ENCODE measurements at regions not wholly inside any gene's neighbourhood (a gene's known extent, or its start where the extent isn't known, plus 50 kb on each side); places are given as distances from the start of the nearest gene placed in this dataset.

DNA sequence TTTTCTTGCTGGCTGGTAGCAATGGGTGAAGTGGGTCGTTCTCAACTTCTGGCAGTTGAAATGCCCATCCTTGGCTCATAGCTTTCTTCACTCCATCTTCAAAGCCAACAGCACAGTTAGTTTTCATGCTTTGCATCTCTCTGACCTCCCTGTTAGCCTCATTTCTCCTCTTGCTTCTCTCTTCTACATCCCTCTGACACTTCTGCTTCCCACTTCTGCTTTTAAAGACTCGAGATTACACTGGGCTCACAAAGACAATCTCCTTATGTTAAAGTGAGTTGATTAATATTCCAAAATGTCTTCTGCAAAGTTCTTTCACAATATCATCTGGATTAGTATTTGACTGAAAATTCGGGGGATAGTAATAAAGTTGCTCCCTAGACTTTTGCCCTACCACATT lies 684.8 kb upstream of the CCNG1 start:
- H3K9me2 ChIP-seq (ENCODE audit: insufficient read depth, low read length): no peaks in the 10 kb centered on the region
- TF ChIP-seq POLR2AphosphoS5 (IDR thresholded peaks at IDR 0.05) (no peak), EZH2 (IDR thresholded peaks at IDR 0.05; ENCODE audit: borderline replicate concordance, insufficient read depth, low read length, poor library complexity, severe bottlenecking) (no peak), MXI1 (conservative IDR thresholded peaks at IDR 0.05; ENCODE audit: poor library complexity, severe bottlenecking) (no peak), EP300 (conservative IDR thresholded peaks at IDR 0.05; ENCODE audit: poor library complexity, severe bottlenecking) (no peak), RAD21 (conservative IDR thresholded peaks at IDR 0.05) (no peak), TAF1 (IDR thresholded peaks at IDR 0.05; ENCODE audit: low read depth) (no peak), SMC3 (conservative IDR thresholded peaks at IDR 0.05; ENCODE audit: poor library complexity) (no peak)
- TF ChIP-seq, protein P1, sequence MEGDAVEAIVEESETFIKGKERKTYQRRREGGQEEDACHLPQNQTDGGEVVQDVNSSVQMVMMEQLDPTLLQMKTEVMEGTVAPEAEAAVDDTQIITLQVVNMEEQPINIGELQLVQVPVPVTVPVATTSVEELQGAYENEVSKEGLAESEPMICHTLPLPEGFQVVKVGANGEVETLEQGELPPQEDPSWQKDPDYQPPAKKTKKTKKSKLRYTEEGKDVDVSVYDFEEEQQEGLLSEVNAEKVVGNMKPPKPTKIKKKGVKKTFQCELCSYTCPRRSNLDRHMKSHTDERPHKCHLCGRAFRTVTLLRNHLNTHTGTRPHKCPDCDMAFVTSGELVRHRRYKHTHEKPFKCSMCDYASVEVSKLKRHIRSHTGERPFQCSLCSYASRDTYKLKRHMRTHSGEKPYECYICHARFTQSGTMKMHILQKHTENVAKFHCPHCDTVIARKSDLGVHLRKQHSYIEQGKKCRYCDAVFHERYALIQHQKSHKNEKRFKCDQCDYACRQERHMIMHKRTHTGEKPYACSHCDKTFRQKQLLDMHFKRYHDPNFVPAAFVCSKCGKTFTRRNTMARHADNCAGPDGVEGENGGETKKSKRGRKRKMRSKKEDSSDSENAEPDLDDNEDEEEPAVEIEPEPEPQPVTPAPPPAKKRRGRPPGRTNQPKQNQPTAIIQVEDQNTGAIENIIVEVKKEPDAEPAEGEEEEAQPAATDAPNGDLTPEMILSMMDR (IDR thresholded peaks at IDR 0.05; ENCODE audit: poor library complexity, severe bottlenecking): no peak
- TF ChIP-seq, protein P2, sequence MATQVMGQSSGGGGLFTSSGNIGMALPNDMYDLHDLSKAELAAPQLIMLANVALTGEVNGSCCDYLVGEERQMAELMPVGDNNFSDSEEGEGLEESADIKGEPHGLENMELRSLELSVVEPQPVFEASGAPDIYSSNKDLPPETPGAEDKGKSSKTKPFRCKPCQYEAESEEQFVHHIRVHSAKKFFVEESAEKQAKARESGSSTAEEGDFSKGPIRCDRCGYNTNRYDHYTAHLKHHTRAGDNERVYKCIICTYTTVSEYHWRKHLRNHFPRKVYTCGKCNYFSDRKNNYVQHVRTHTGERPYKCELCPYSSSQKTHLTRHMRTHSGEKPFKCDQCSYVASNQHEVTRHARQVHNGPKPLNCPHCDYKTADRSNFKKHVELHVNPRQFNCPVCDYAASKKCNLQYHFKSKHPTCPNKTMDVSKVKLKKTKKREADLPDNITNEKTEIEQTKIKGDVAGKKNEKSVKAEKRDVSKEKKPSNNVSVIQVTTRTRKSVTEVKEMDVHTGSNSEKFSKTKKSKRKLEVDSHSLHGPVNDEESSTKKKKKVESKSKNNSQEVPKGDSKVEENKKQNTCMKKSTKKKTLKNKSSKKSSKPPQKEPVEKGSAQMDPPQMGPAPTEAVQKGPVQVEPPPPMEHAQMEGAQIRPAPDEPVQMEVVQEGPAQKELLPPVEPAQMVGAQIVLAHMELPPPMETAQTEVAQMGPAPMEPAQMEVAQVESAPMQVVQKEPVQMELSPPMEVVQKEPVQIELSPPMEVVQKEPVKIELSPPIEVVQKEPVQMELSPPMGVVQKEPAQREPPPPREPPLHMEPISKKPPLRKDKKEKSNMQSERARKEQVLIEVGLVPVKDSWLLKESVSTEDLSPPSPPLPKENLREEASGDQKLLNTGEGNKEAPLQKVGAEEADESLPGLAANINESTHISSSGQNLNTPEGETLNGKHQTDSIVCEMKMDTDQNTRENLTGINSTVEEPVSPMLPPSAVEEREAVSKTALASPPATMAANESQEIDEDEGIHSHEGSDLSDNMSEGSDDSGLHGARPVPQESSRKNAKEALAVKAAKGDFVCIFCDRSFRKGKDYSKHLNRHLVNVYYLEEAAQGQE (IDR thresholded peaks at IDR 0.05; ENCODE audit: borderline replicate concordance): no peak
- no peak overlapping the region for H2AFZ ChIP-seq (ENCODE audit: low read depth, low read length)
- H3K27me3 ChIP-seq (ENCODE audit: insufficient read depth, low read depth, low read length): no peaks in the 10 kb centered on the region
- H3F3A ChIP-seq (ENCODE audit: insufficient read depth, low read length, poor library complexity, severe bottlenecking): no peaks in the 10 kb centered on the region
- H3K36me3 ChIP-seq (ENCODE audit: insufficient read depth, low read length): no peaks in the 10 kb centered on the region
- H3K4me3 ChIP-seq (ENCODE audit: low read length): no peak overlapping the region
- H4K20me1 ChIP-seq (ENCODE audit: insufficient read depth): no peaks in the 10 kb centered on the region
- no peak overlapping the region for H3K9ac ChIP-seq (ENCODE audit: low read length)
- H3K9me3 ChIP-seq (ENCODE audit: low read length): no peaks in the 10 kb centered on the region
- H3K79me2 ChIP-seq (replicated peaks; ENCODE audit: insufficient read depth, low read length): no peaks in the 10 kb centered on the region
- no peak overlapping the region for H3K4me2 ChIP-seq (ENCODE audit: low read length)
- H3K27ac ChIP-seq (ENCODE audit: low read length): no peak overlapping the region

DNA sequence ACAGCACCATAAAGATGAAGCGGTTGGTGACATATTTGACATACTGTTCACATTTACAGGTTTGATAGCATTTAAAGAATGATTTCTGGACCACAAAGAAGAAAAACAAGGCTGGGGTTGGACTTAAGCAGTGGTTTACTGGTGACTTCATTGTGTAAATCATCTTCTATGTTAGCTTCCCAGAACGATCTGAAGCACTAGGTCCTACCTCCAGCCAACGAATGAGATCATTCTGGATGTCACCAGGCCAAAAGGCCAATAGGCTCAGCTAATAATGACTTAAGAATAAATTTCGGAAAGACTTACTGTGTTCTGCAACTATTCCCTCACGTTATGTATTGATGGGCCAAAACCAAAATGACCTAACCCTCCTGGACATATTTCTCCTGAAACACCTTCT lies 675.3 kb upstream of the CCNG1 start:
- H3K27ac ChIP-seq (ENCODE audit: low read length): no peak overlapping the region
- H3K4me3 ChIP-seq (ENCODE audit: low read length): no peak overlapping the region
- H3K9ac ChIP-seq (ENCODE audit: low read length): no peak overlapping the region
- H3K9me3 ChIP-seq (ENCODE audit: low read length): no peaks in the 10 kb centered on the region
- no peak for TF ChIP-seq TAF1 (IDR thresholded peaks at IDR 0.05; ENCODE audit: low read depth)
- no peak overlapping the region for H3K4me2 ChIP-seq (ENCODE audit: low read length)
- no peaks in the 10 kb centered on the region for H4K20me1 ChIP-seq (ENCODE audit: insufficient read depth)
- no peaks in the 10 kb centered on the region for H3K79me2 ChIP-seq (replicated peaks; ENCODE audit: insufficient read depth, low read length)
- no peaks in the 10 kb centered on the region for H3K9me2 ChIP-seq (ENCODE audit: insufficient read depth, low read length)
- H2AFZ ChIP-seq (ENCODE audit: low read depth, low read length): no peak overlapping the region
- H3K27me3 ChIP-seq (ENCODE audit: insufficient read depth, low read depth, low read length): no peaks in the 10 kb centered on the region
- no peaks in the 10 kb centered on the region for H3K36me3 ChIP-seq (ENCODE audit: insufficient read depth, low read length)
- no peaks in the 10 kb centered on the region for H3F3A ChIP-seq (ENCODE audit: insufficient read depth, low read length, poor library complexity, severe bottlenecking)

DNA sequence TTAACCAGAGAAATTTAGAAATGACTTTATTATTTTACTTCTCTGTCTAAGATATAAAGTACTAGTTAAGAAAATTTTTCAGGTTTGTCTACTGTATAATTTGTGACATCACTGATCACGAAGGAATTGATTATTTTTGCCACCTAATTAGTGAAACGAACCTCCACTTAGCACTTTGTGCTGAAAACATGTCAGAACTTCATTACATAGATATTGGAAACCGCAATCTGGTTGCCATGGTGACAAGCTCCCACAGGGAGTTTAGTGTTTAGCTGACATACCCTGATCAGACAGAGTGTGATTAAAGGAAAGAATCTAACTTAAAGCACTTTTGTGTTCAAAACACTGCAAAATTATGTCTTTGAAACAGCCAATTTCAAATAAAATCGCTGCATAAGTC lies 668.4 kb upstream of the CCNG1 start:
- Histone ChIP-seq H3K27me3 (ENCODE audit: insufficient read depth, low read depth, low read length) (no peaks in the 10 kb centered on the region), H3K9me3 (ENCODE audit: low read length) (no peaks in the 10 kb centered on the region), H3K4me3 (ENCODE audit: low read length) (peak overlapping the region; percentile 30), H3F3A (ENCODE audit: insufficient read depth, low read length, poor library complexity, severe bottlenecking) (no peaks in the 10 kb centered on the region), H3K9me2 (ENCODE audit: insufficient read depth, low read length) (no peaks in the 10 kb centered on the region), H3K79me2 (replicated peaks; ENCODE audit: insufficient read depth, low read length) (no peaks in the 10 kb centered on the region), H2AFZ (ENCODE audit: low read depth, low read length) (no peak overlapping the region), H3K9ac (ENCODE audit: low read length) (peak overlapping the region; percentile 12), H3K27ac (ENCODE audit: low read length) (peak overlapping the region; percentile 59), H3K36me3 (ENCODE audit: insufficient read depth, low read length) (no peaks in the 10 kb centered on the region), H3K4me2 (ENCODE audit: low read length) (peak overlapping the region; percentile 60), H4K20me1 (ENCODE audit: insufficient read depth) (no peaks in the 10 kb centered on the region)
- no peak for TF ChIP-seq TAF1 (IDR thresholded peaks at IDR 0.05; ENCODE audit: low read depth)
- TF ChIP-seq, protein P1 (IDR thresholded peaks at IDR 0.05; ENCODE audit: poor library complexity, severe bottlenecking): no peak
- no peak for TF ChIP-seq SMC3 (conservative IDR thresholded peaks at IDR 0.05; ENCODE audit: poor library complexity)
- TF ChIP-seq, protein P2 (IDR thresholded peaks at IDR 0.05; ENCODE audit: borderline replicate concordance): peak; percentile 35
- TF ChIP-seq EP300 (conservative IDR thresholded peaks at IDR 0.05; ENCODE audit: poor library complexity, severe bottlenecking): peak; percentile 66
- no peak for TF ChIP-seq EZH2 (IDR thresholded peaks at IDR 0.05; ENCODE audit: borderline replicate concordance, insufficient read depth, low read length, poor library complexity, severe bottlenecking)
- TF ChIP-seq RAD21 (conservative IDR thresholded peaks at IDR 0.05): no peak
- TF ChIP-seq POLR2AphosphoS5 (IDR thresholded peaks at IDR 0.05): peak; percentile 64
- no peak for TF ChIP-seq MXI1 (conservative IDR thresholded peaks at IDR 0.05; ENCODE audit: poor library complexity, severe bottlenecking)

Measured in neural cell (in vitro differentiated cells).